H1 (cell line): ENCODE measurements at regions not wholly inside any gene's neighbourhood (a gene's known extent, or its start where the extent isn't known, plus 50 kb on each side); places are given as distances from the start of the nearest gene placed in this dataset.

Source experiments
- CTCF ChIA-PET: fragments of 300-600 bp; sonication (Branson Sonifier 250); formaldehyde crosslinking; loops from one replicate; lab custom pipeline; 2021; ENCODE audit not compliant: partially characterized antibody; lab: Charles Lee
- POLR2A ChIA-PET: fragments of 300-600 bp; sonication (Branson Sonifier 250); formaldehyde crosslinking; loops from one replicate; lab custom pipeline; 2021; ENCODE audit warnings: inconsistent platforms; ENCODE audit not compliant: partially characterized antibody; lab: Charles Lee
- DNase-seq, 2 experiments: peaks; one replicate each; pipeline versions ENCODE4 v3.0.0 to v3.0.0-alpha.2; 2010 to 2022; ENCODE audit warnings: low spot score in 2 of 2, low read depth in 1 of 2, mixed read lengths in 1 of 2
- FAIRE-seq: peaks from 2 replicates; lab custom pipeline; 2011; peaks lifted over from hg19 to GRCh38; lab: Jason Lieb, UNC
- H2AFZ ChIP-seq: 2 replicates; pipeline ENCODE4 v1.8.1; 2012; ENCODE audit warnings: low read length, inconsistent platforms
- H2AK5ac ChIP-seq: 2 replicates; pipeline ENCODE4 v1.6.1; 2013; ENCODE audit warnings: low read depth, low read length
- H2BK120ac ChIP-seq: replicated peaks from 2 replicates; pipeline ENCODE3; 2013; ENCODE audit warnings: low read depth, low read length, inconsistent platforms
- H2BK12ac ChIP-seq: 2 replicates; pipeline ENCODE4 v1.6.1; 2013; ENCODE audit warnings: low read depth, low read length
- H2BK15ac ChIP-seq: 2 replicates; pipeline ENCODE4 v1.6.1; 2013; ENCODE audit warnings: low read length
- H2BK20ac ChIP-seq: 2 replicates; pipeline ENCODE4 v1.6.1; 2013; ENCODE audit warnings: low read length
- H2BK5ac ChIP-seq: 2 replicates; pipeline ENCODE4 v1.6.1; 2013; ENCODE audit warnings: low read depth, low read length
- H3K14ac ChIP-seq: 2 replicates; pipeline ENCODE4 v1.6.1; 2013; ENCODE audit warnings: inconsistent platforms; ENCODE audit not compliant: insufficient read length
- H3K18ac ChIP-seq: 2 replicates; pipeline ENCODE4 v1.6.1; 2013; ENCODE audit warnings: low read length; ENCODE audit errors: extremely low read depth
- H3K23ac ChIP-seq: 2 replicates; pipeline ENCODE4 v1.6.1; 2013; ENCODE audit warnings: inconsistent platforms; ENCODE audit not compliant: insufficient read length
- H3K23me2 ChIP-seq: 2 replicates; pipeline ENCODE4 v1.6.1; 2013; ENCODE audit warnings: low read depth, low read length
- H3K27ac ChIP-seq: 2 replicates; pipeline ENCODE4 v1.6.1; 2011; ENCODE audit warnings: low read depth, low read length, inconsistent platforms
- H3K27me3 ChIP-seq, 4 experiments: replicated peaks in 1 of 4; 1 replicate in 1 of 4; 2 replicates in 3 of 4; pipeline versions ENCODE4 v1.6.1 to v1.8.1; 2011 to 2013; ENCODE audit warnings: low read length in 3 of 4, mild to moderate bottlenecking in 3 of 4, inconsistent platforms in 2 of 4, mixed read lengths in 2 of 4, moderate library complexity in 1 of 4; ENCODE audit not compliant: control insufficient read depth in 3 of 4, insufficient read depth in 3 of 4; ENCODE audit errors: extremely low read depth in 1 of 4
- H3K36me3 ChIP-seq, 4 experiments: 2 replicates each; pipeline versions ENCODE4 v1.6.1 to v1.8.1; 2011 to 2013; ENCODE audit warnings: mild to moderate bottlenecking in 4 of 4, low read length in 3 of 4, moderate library complexity in 2 of 4, control low read depth in 1 of 4, inconsistent platforms in 1 of 4; ENCODE audit not compliant: insufficient read depth in 4 of 4, control insufficient read depth in 2 of 4
- H3K4ac ChIP-seq: replicated peaks from 2 replicates; pipeline ENCODE3; 2013; ENCODE audit warnings: low read length, low read depth, mixed read lengths, inconsistent platforms; ENCODE audit not compliant: insufficient read length
- H3K4me1 ChIP-seq, 4 experiments: replicated peaks in 1 of 4; 1 replicate in 1 of 4; 2 replicates in 3 of 4; pipeline versions ENCODE4 v1.6.1 to v1.8.1; 2011 to 2013; ENCODE audit warnings: low read length in 3 of 4, inconsistent platforms in 2 of 4, mixed read lengths in 1 of 4; ENCODE audit not compliant: insufficient read depth in 4 of 4, control insufficient read depth in 3 of 4
- H3K4me2 ChIP-seq, 2 experiments: 2 replicates each; pipeline versions ENCODE4 v1.6.1 to v1.8.1; 2011 to 2013; ENCODE audit warnings: low read depth in 2 of 2, low read length in 2 of 2, control low read depth in 1 of 2, inconsistent platforms in 1 of 2, mild to moderate bottlenecking in 1 of 2; ENCODE audit not compliant: insufficient read depth in 1 of 2
- H3K4me3 ChIP-seq, 4 experiments: fragments of 200-600, 300-600 bp in 1 of 4; sonication (generic), shearing (Covaris generic), sonication (Bioruptor Twin) in 1 of 4; 2 replicates each; pipeline versions ENCODE4 v1.5.1 to v1.8.1; 2011 to 2016; ENCODE audit warnings: low read length in 4 of 4, low read depth in 3 of 4, control low read depth in 2 of 4, inconsistent platforms in 2 of 4, mild to moderate bottlenecking in 2 of 4, mixed read lengths in 1 of 4, moderate library complexity in 1 of 4; ENCODE audit not compliant: insufficient read depth in 2 of 4; ENCODE audit errors: extremely low read depth in 1 of 4
- H3K56ac ChIP-seq: replicated peaks from 2 replicates; pipeline ENCODE3; 2013; ENCODE audit warnings: low read depth, mild to moderate bottlenecking, mixed read lengths, low read length, inconsistent platforms; ENCODE audit not compliant: insufficient read length
- H3K79me1 ChIP-seq: 2 replicates; pipeline ENCODE4 v1.6.1; 2013; ENCODE audit warnings: low read depth, low read length, control low read depth
- H3K79me2 ChIP-seq, 2 experiments: 2 replicates each; pipeline versions ENCODE4 v1.6.1 to v1.8.1; 2012 to 2013; ENCODE audit warnings: low read length in 2 of 2, mild to moderate bottlenecking in 2 of 2, inconsistent platforms in 1 of 2; ENCODE audit not compliant: insufficient read depth in 2 of 2, control insufficient read depth in 1 of 2
- H3K9ac ChIP-seq, 4 experiments: replicated peaks in 1 of 4; 1 replicate in 1 of 4; 2 replicates in 3 of 4; pipeline versions ENCODE4 v1.6.1 to v1.8.1; 2011 to 2013; ENCODE audit warnings: low read depth in 3 of 4, low read length in 3 of 4, control low read depth in 2 of 4, mild to moderate bottlenecking in 2 of 4, moderate library complexity in 2 of 4, inconsistent platforms in 1 of 4; ENCODE audit errors: extremely low read depth in 1 of 4
- H3K9me3 ChIP-seq, 2 experiments: 2 replicates each; pipeline versions ENCODE4 v1.6.1 to v1.8.1; 2012 to 2013; ENCODE audit warnings: mild to moderate bottlenecking in 2 of 2, moderate library complexity in 2 of 2, control low read depth in 1 of 2, inconsistent platforms in 1 of 2, low read depth in 1 of 2, low read length in 1 of 2, mixed read lengths in 1 of 2; ENCODE audit not compliant: insufficient read depth in 2 of 2
- H4K20me1 ChIP-seq, 2 experiments: replicated peaks in 1 of 2; 2 replicates each; pipeline versions ENCODE3 to v1.8.1; 2011 to 2013; ENCODE audit warnings: inconsistent platforms in 2 of 2, low read length in 2 of 2, mild to moderate bottlenecking in 1 of 2; ENCODE audit not compliant: insufficient read depth in 2 of 2, control insufficient read depth in 1 of 2
- H4K5ac ChIP-seq: 2 replicates; pipeline ENCODE4 v1.6.1; 2013; ENCODE audit warnings: low read length, low read depth, mixed read lengths, inconsistent platforms; ENCODE audit not compliant: insufficient read length
- H4K8ac ChIP-seq: 2 replicates; pipeline ENCODE4 v1.8.0; 2013; ENCODE audit warnings: mild to moderate bottlenecking, moderate library complexity, low read length, inconsistent platforms; ENCODE audit not compliant: insufficient read depth; ENCODE audit errors: extremely low read depth
- H4K91ac ChIP-seq: replicated peaks from 2 replicates; pipeline ENCODE3; 2013; ENCODE audit warnings: low read length, mixed read lengths, inconsistent platforms; ENCODE audit not compliant: insufficient read length
- ATF3 ChIP-seq: IDR thresholded peaks from 2 replicates; pipeline ENCODE4 v1.6.1; 2011; ENCODE audit warnings: low read depth, mild to moderate bottlenecking, low read length; ENCODE audit not compliant: insufficient read depth
- CBX5 ChIP-seq: fragments of 300-800, 300-1000 bp; sonication (generic); IDR thresholded peaks from 2 replicates; pipeline ENCODE4 v1.7.1; 2016; ENCODE audit warnings: antibody characterized with exemption, low read length, low read depth
- CTBP2 ChIP-seq: IDR thresholded peaks from 2 replicates; pipeline ENCODE4 v1.7.0; 2011; ENCODE audit warnings: borderline replicate concordance, mild to moderate bottlenecking, moderate library complexity, mixed read lengths, low read length; ENCODE audit not compliant: insufficient read depth, insufficient read length
- GABPA ChIP-seq: IDR thresholded peaks from 2 replicates; pipeline ENCODE4 v1.6.1; 2011; ENCODE audit warnings: mild to moderate bottlenecking, low read length, moderate library complexity, borderline replicate concordance; ENCODE audit not compliant: insufficient read depth
- RXRA ChIP-seq: IDR thresholded peaks from 2 replicates; pipeline ENCODE4 v1.6.1; 2011; ENCODE audit warnings: low read depth, mild to moderate bottlenecking, low read length, moderate library complexity; ENCODE audit not compliant: insufficient read depth
- SIX5 ChIP-seq: IDR thresholded peaks from 2 replicates; pipeline ENCODE4 v1.6.1; 2011; ENCODE audit warnings: mild to moderate bottlenecking, low read depth, low read length
- SP2 ChIP-seq: IDR thresholded peaks from 2 replicates; pipeline ENCODE4 v1.6.1; 2012; ENCODE audit warnings: mild to moderate bottlenecking, low read length, inconsistent platforms
- TAF1 ChIP-seq: IDR thresholded peaks from 2 replicates; pipeline ENCODE4 v1.6.1; 2011; ENCODE audit warnings: mild to moderate bottlenecking, low read depth, low read length
- WGBS, 2 experiments: shearing (Covaris generic) in 1 of 2; methylation state at CpG; one replicate each; pipeline versions ENCODE4 v1.1.6 to v1.1.7; 2013 to 2015; ENCODE audit warnings: low lambda C conversion rate in 2 of 2, mixed read lengths in 2 of 2, inconsistent platforms in 1 of 2, low coverage in 1 of 2, missing lambda C conversion rate in 1 of 2; ENCODE audit not compliant: insufficient replicate concordance in 2 of 2, insufficient coverage in 1 of 2, insufficient read length in 1 of 2; ENCODE audit errors: extremely low coverage in 1 of 2, missing lambda C conversion rate in 1 of 2; 5-methylcytosine and 5-hydroxymethylcytosine counted together

- H3K36me3 ChIP-seq: no peaks in the 10 kb centered on the region
- TF ChIP-seq SIX5: no peak
- TF ChIP-seq SP2: no peak
- TF ChIP-seq GABPA: no peak
- no peak for TF ChIP-seq ATF3
- TF ChIP-seq RXRA: no peak
- TF ChIP-seq CTBP2: no peak
- no peak for TF ChIP-seq CBX5
- TF ChIP-seq TAF1: no peak
- no peak overlapping the region for H2BK12ac ChIP-seq
- no peak overlapping the region for H3K14ac ChIP-seq
- no peaks in the 10 kb centered on the region for H3K79me2 ChIP-seq
- H2AK5ac ChIP-seq: no peak overlapping the region
- H4K20me1 ChIP-seq: no peaks in the 10 kb centered on the region
- 88% methylated on average over 3 of the region's 3 CpGs; no CpG with 5 or more reads in 1 of the 2 experiments for WGBS, 2 experiments
- peaks cover 3 to 7% (median 4%) of the 10 kb centered on the region in 4 experiments for H3K4me1 ChIP-seq
- H3K9ac ChIP-seq: no peak overlapping the region
- H3K18ac ChIP-seq: no peak overlapping the region
- H3K9me3 ChIP-seq: no peaks in the 10 kb centered on the region
- H3K4me2 ChIP-seq: no peak overlapping the region
- H4K8ac ChIP-seq: no peak overlapping the region
- no peak overlapping the region for H4K91ac ChIP-seq
- no peaks in the 10 kb centered on the region for H3K23me2 ChIP-seq
- no peaks in the 10 kb centered on the region for H3K79me1 ChIP-seq
- no peak overlapping the region for H3K27ac ChIP-seq
- H2BK20ac ChIP-seq: no peak overlapping the region
- no peak overlapping the region for H2BK120ac ChIP-seq
- no peak for DNase-seq
- no peak overlapping the region for H2AFZ ChIP-seq
- no peak overlapping the region for H3K4me3 ChIP-seq
- H3K27me3 ChIP-seq: no peaks in the 10 kb centered on the region
- H3K56ac ChIP-seq: no peak overlapping the region
- ChIA-PET POLR2A (interaction anchor here (1.1 kb wide), 1 partner anchor 41 kb away, joined by 5 read pairs; no protein-coding TSS in a partner anchor), CTCF (interaction anchor here (0.6 to 3.9 kb wide), 17 partner anchors 8 to 976 kb away, joined by 3 to 27 read pairs (median 3); no protein-coding TSS in a partner anchor)
- FAIRE-seq: no peak
- H3K4ac ChIP-seq: no peak overlapping the region
- H4K5ac ChIP-seq: no peak overlapping the region
- H2BK5ac ChIP-seq: no peak overlapping the region
- no peak overlapping the region for H3K23ac ChIP-seq
- no peak overlapping the region for H2BK15ac ChIP-seq
Measured at GRCh38 chr3:180855956-180856355, 56.5 kb upstream of the FXR1 start.
